Heart left ventricle (tissue), 16 donors: ENCODE measurements at regions not wholly inside any gene's neighbourhood (a gene's known extent, or its start where the extent isn't known, plus 50 kb on each side); places are given as distances from the start of the nearest gene placed in this dataset.
A peak's percentile ranks its signal among the peaks of the same experiment; 100 is the strongest.

Experiments used
- ATAC-seq, 4 donors: fragments of 200-7000 bp; cut with Tn5 transposase; one replicate each; pipeline ENCODE4 v1.9.1; 2020 to 2022; ENCODE audit warnings: moderate library complexity in 4 of 4, mild to moderate bottlenecking in 3 of 4, moderate number of reproducible peaks in 1 of 4
- DNase-seq, 5 donors: peaks; one replicate each; pipeline ENCODE4 v3.0.0-alpha.2; 2020
- H3K27ac ChIP-seq, 12 donors: fragments of 200-600 bp; sonication (generic) in 4 of 12; one replicate each; pipeline versions ENCODE4 v1.5.0 to v1.8.0; 2016 to 2022; ENCODE audit warnings: mild to moderate bottlenecking in 2 of 12
- H3K27me3 ChIP-seq, 9 donors: fragments of 200-600 bp; sonication (generic) in 2 of 9; one replicate each; pipeline versions ENCODE4 v1.5.1 to v1.8.0; 2016 to 2022; ENCODE audit warnings: mild to moderate bottlenecking in 3 of 9
- H3K36me3 ChIP-seq, 9 donors: fragments of 200-600 bp; sonication (generic) in 2 of 9; one replicate each; pipeline versions ENCODE4 v1.5.0 to v1.8.0; 2018 to 2022; ENCODE audit warnings: mild to moderate bottlenecking in 2 of 9
- H3K4me1 ChIP-seq, 12 donors: fragments of 200-600 bp; sonication (generic) in 4 of 12; one replicate each; pipeline versions ENCODE4 v1.5.0 to v1.8.0; 2016 to 2022; ENCODE audit warnings: mild to moderate bottlenecking in 3 of 12
- H3K4me3 ChIP-seq, 12 donors: fragments of 200-600 bp; sonication (generic) in 4 of 12; one replicate each; pipeline versions ENCODE4 v1.5.0 to v1.8.0; 2017 to 2022; ENCODE audit warnings: mild to moderate bottlenecking in 9 of 12, moderate library complexity in 4 of 12
- H3K9me3 ChIP-seq, 12 donors: fragments of 200-600 bp; sonication (generic) in 4 of 12; one replicate each; pipeline versions ENCODE4 v1.5.0 to v1.8.0; 2016 to 2022; ENCODE audit warnings: mild to moderate bottlenecking in 1 of 12
- POLR2A ChIP-seq, 2 donors: fragments of 450-650 bp; IDR thresholded peaks; one replicate each; pipeline ENCODE4 v1.6.1; 2017; ENCODE audit warnings: antibody characterized with exemption in 2 of 2, mild to moderate bottlenecking in 2 of 2, moderate library complexity in 2 of 2
- WGBS, 4 donors: extraction: QIAGEN DNeasy Blood & Tissue Kit in 2 of 4; methylation state at CpG; one replicate each; pipeline versions ENCODE4 v1.1.5 to v1.1.7; 2013 to 2018; 5-methylcytosine and 5-hydroxymethylcytosine counted together
- intact Hi-C, 10 donors: fragments of 100-400 bp; cut with DNase I; formaldehyde crosslinking; loops; one replicate each; pipeline versions ENCODE4 v1.11.1 to v1.14.2; 2022
- TF ChIP-seq, protein P1 (sequence below), 12 donors: fragments of 200-600 bp; sonication (generic) in 4 of 12; IDR thresholded peaks; one replicate each; pipeline versions ENCODE4 v1.5.0 to v1.8.0; 2018 to 2022; ENCODE audit warnings: antibody characterized with exemption in 12 of 12, mild to moderate bottlenecking in 5 of 12
- donor health status: ischemic (EF 13 %, LVEDD 7.1; RV severe dilation, severe dysfunction).
- donor health status: healthy with polysubstance abuse.
- donor health status: DM: no; HTN: yes; CAD: no.
- donor health status: DM: no; HTN: no; CAD: no.
- donor health status: ischemic (EF 25% LVEDD 6.9; RV normal size, moderate dysfunction).
- donor health status: ischemic (EF 25% LVEDD 5.7; RV mildly dilated, moderate dysfunction).
- donor health status: healthy.
- donor health status: DM: yes; HTN: yes; CAD: no.
- donor health status: ischemic (EF 35%, LVEDD 5.7; RV mildly dilated, moderate dysfunction).
- donor health status: nonischemic (EF 11% LVEDD 7.7; RV severe dilation, severe dysfunction).
- donor health status: DM: yes; HTN: yes; CAD: no.
- donor health status: PGD.
- donor health status: ischemic (EF 29% LVEDD 5.4; RV normal size, mild dysfunction).
- donor health status: nonischemic (EF 23%, LVEDD 6.1; RV moderate dilation, normal function).

DNA sequence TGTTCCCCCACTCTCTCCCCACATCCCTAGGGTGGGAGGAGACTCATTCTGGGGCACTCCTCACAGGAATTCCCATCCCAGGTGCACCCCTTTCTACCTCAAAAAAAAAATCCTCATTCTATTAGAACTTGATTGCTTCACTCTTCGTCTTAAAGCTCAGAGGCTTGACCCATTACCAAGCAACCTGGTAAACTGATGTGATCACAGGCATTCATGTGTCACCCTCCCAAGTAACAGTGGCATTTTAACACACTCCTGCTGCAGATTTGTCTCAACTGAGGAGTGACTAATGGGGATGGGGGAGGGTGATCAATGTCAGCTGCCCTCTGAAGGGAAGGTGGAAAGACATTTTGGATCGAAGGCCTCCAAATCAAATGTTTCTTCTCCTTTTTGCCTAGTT, 78.1 kb upstream of the PTHLH start:
- Histone ChIP-seq H3K27me3 (no peaks in the 10 kb centered on the region), H3K27ac (no peak overlapping the region), H3K36me3 (no peaks in the 10 kb centered on the region), H3K4me1 (peaks cover 0 to 8% (median 0%) of the 10 kb centered on the region in 12 donors), H3K4me3 (no peak overlapping the region), H3K9me3 (peaks cover 0 to 7% (median 0%) of the 10 kb centered on the region in 12 donors)
- WGBS, 4 donors: 87 to 95% (median 92%) methylated on average over 2 of the region's 2 CpGs
- intact Hi-C loops: no loop called here
- TF ChIP-seq, protein P1, sequence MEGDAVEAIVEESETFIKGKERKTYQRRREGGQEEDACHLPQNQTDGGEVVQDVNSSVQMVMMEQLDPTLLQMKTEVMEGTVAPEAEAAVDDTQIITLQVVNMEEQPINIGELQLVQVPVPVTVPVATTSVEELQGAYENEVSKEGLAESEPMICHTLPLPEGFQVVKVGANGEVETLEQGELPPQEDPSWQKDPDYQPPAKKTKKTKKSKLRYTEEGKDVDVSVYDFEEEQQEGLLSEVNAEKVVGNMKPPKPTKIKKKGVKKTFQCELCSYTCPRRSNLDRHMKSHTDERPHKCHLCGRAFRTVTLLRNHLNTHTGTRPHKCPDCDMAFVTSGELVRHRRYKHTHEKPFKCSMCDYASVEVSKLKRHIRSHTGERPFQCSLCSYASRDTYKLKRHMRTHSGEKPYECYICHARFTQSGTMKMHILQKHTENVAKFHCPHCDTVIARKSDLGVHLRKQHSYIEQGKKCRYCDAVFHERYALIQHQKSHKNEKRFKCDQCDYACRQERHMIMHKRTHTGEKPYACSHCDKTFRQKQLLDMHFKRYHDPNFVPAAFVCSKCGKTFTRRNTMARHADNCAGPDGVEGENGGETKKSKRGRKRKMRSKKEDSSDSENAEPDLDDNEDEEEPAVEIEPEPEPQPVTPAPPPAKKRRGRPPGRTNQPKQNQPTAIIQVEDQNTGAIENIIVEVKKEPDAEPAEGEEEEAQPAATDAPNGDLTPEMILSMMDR (IDR thresholded peaks at IDR 0.05): no peak
- TF ChIP-seq POLR2A (IDR thresholded peaks at IDR 0.05): no peak
- no peak for ATAC-seq
- no peak for DNase-seq

DNA sequence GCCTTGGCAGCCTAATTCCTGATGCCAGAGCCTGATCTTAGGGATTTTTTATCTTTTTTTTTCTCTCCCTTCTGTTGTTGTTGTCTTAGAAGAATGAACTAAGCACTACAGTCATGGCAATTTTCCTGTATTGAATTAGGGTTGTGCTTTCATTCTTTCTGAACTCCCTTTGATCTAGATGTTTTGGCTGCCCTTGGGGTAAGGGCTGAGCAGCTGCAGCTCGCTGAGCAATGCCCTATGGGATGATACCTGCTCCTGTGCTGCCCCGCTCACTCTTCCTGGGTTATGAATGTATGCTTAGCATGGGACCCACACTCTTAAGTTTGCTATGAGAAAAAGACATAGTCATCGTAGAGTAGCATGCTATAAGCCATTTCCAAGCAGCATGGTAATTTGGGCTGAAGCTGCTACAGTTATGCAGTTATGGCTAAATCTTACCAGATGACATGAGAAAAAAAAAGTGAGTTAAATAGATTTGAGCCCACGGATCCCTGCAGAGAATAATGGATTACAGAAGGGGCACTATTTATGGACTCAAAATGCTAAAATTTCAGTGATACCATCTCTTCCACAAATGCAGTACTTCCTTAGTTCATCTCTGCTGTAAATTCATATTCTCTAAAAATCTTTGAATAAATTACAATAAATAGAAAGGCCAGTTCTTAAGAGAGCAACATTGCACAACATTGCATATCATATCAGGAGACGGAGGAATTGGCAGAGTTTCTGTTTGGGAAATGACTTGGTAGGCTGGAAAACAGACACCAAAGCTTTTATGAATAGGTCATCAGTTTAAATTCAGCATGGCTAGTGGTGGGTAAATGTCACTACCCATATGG, 79.2 kb upstream of the PTHLH start:
- no peak overlapping the region for H3K27ac ChIP-seq
- H3K27me3 ChIP-seq: no peaks in the 10 kb centered on the region
- no peak overlapping the region for H3K4me3 ChIP-seq
- DNase-seq (no peak), ATAC-seq (peak in 2 of 4 donors; percentile 18 to 46)
- H3K9me3 ChIP-seq: peaks cover 0 to 2% (median 0%) of the 10 kb centered on the region in 12 donors
- 67 to 80% (median 71%) methylated on average over 5 of the region's 5 CpGs for WGBS, 4 donors
- H3K4me1 ChIP-seq: peaks cover 0 to 8% (median 0%) of the 10 kb centered on the region in 12 donors
- TF ChIP-seq POLR2A (IDR thresholded peaks at IDR 0.05): no peak
- TF ChIP-seq, protein P1 (IDR thresholded peaks at IDR 0.05): no peak
- H3K36me3 ChIP-seq: no peaks in the 10 kb centered on the region
- intact Hi-C loops: no loop called here

DNA sequence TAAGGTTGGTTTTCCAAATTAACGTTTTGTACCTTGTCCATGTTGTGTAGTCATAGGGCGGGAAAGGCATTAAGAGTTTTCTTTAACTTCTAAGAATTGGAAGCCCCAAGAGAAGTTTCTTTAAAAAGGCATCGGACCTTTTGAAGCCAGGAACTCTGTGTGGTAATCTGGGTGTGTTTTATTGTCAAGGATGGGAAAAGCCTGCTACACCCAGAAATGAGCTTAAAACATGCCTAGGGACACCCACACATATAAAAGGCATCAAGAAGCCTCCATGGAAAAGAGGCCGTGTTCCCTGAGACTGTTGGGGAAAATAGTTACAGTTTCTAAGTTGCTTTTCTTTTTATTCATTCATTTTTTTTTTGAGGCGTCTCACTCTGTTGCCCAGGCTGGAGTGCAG, 81.0 kb upstream of the PTHLH start:
- ATAC-seq: no peak
- H3K27me3 ChIP-seq: no peaks in the 10 kb centered on the region
- intact Hi-C loops: no loop called here
- H3K27ac ChIP-seq: no peak overlapping the region
- TF ChIP-seq, protein P1 (IDR thresholded peaks at IDR 0.05): no peak
- no peak for TF ChIP-seq POLR2A (IDR thresholded peaks at IDR 0.05)
- H3K9me3 ChIP-seq: no peaks in the 10 kb centered on the region
- H3K4me1 ChIP-seq: peaks cover 0 to 8% (median 0%) of the 10 kb centered on the region in 12 donors
- WGBS, 4 donors: 82 to 93% (median 92%) methylated on average over 5 of the region's 5 CpGs
- no peak overlapping the region for H3K4me3 ChIP-seq
- DNase-seq: no peak
- H3K36me3 ChIP-seq: no peaks in the 10 kb centered on the region

DNA sequence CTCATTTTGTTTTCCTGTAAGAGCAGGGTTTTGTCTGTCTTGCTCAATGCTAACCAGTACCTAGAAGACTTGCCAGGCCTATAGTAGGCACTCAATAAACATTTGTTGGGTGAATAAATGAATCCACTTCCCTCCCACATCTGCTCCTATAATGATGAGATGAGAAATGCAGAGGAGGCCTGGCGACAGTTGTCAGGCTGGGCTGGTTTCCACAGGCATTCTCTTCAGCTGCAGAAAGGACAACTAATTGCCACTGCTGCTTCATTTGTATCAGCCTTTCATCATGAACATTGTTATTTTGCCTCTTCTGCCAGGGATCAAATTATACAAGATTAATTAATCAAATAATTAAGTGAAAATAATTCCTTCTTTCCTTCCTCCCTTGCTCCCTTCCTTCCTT, 82.0 kb upstream of the PTHLH start:
- no peak for DNase-seq
- Histone ChIP-seq H3K27me3 (no peaks in the 10 kb centered on the region), H3K36me3 (no peaks in the 10 kb centered on the region), H3K4me3 (no peak overlapping the region), H3K4me1 (peaks cover 0 to 8% (median 0%) of the 10 kb centered on the region in 12 donors), H3K9me3 (no peaks in the 10 kb centered on the region), H3K27ac (no peak overlapping the region)
- ATAC-seq: no peak
- intact Hi-C loops: no loop called here
- TF ChIP-seq, protein P1 (IDR thresholded peaks at IDR 0.05): no peak
- no peak for TF ChIP-seq POLR2A (IDR thresholded peaks at IDR 0.05)
- 75 to 91% (median 88%) methylated on average over 1 of the region's 1 CpG for WGBS, 4 donors
